ENCODE measurements at regions not wholly inside any gene's neighbourhood (a gene's known extent, or its start where the extent isn't known, plus 50 kb on each side); places are given as distances from the start of the nearest gene placed in this dataset.
"Not testable (repeated sequence)": the region's sequence is repeated elsewhere in the genome, so short reads cannot be mapped to it uniquely, and the experiment has no call there.

- DNase-seq: no peak
- no peaks in the 10 kb centered on the region for H3K36me3 ChIP-seq
- H3K9me3 ChIP-seq: peaks cover 8% of the 10 kb centered on the region; the same call in 1 of the 2 replicates
- H3K4me3 ChIP-seq: no peak overlapping the region
- H3K27me3 ChIP-seq: no peaks in the 10 kb centered on the region
Observed at GRCh38 chr5:10886497-10886896, 125.5 kb upstream of the DAP start.

GRCh38 chr5:10885026-10885425, 124.0 kb upstream of the DAP start:
- Histone ChIP-seq H3K9me3 (0 out of 2 replicates have a peak, but pooled peaks cover 2% of the 10 kb centered on the region), H3K36me3 (no peaks in the 10 kb centered on the region), H3K4me3 (no peak overlapping the region), H3K27me3 (peaks cover 4% of the 10 kb centered on the region; the same call in 1 of the 2 replicates)
- DNase-seq: peak; percentile 5

GRCh38 chr5:10883945-10884344, 122.9 kb upstream of the DAP start:
- H3K9me3 ChIP-seq, H3K36me3 ChIP-seq, DNase-seq, H3K27me3 ChIP-seq, H3K4me3 ChIP-seq: not testable (repeated sequence)

- H3K36me3 ChIP-seq: no peaks in the 10 kb centered on the region
- H3K27me3 ChIP-seq: peaks cover 5% of the 10 kb centered on the region; the same call in 1 of the 2 replicates
- DNase-seq: no peak
- no peak overlapping the region for H3K4me3 ChIP-seq
- H3K9me3 ChIP-seq: no peaks in the 10 kb centered on the region
Observed at GRCh38 chr5:10880934-10881333, 119.9 kb upstream of the DAP start.

- not testable (repeated sequence) for H3K36me3 ChIP-seq, DNase-seq, H3K4me3 ChIP-seq, H3K27me3 ChIP-seq, H3K9me3 ChIP-seq
Observed at GRCh38 chr5:10876996-10877395, 116.0 kb upstream of the DAP start.

GRCh38 chr5:10876006-10876744, 115.1 kb upstream of the DAP start:
- H3K9me3 ChIP-seq: no peaks in the 10 kb centered on the region
- no peak overlapping the region for H3K4me3 ChIP-seq
- H3K27me3 ChIP-seq: peaks cover 5% of the 10 kb centered on the region; the same call in 1 of the 2 replicates
- H3K36me3 ChIP-seq: no peaks in the 10 kb centered on the region
- no peak for DNase-seq

- H3K9me3 ChIP-seq: no peaks in the 10 kb centered on the region
- no peak for DNase-seq
- H3K36me3 ChIP-seq: no peaks in the 10 kb centered on the region
- H3K4me3 ChIP-seq: no peak overlapping the region
- peaks cover 4% of the 10 kb centered on the region; the same call in 1 of the 2 replicates for H3K27me3 ChIP-seq
Observed at GRCh38 chr5:10875201-10875768, 114.3 kb upstream of the DAP start.

- no peaks in the 10 kb centered on the region for H3K36me3 ChIP-seq
- H3K9me3 ChIP-seq: no peaks in the 10 kb centered on the region
- no peak overlapping the region for H3K4me3 ChIP-seq
- H3K27me3 ChIP-seq: peaks cover 2% of the 10 kb centered on the region; the same call in 1 of the 2 replicates
- no peak for DNase-seq
Observed at GRCh38 chr5:10874541-10874940, 113.5 kb upstream of the DAP start.

GRCh38 chr5:10870791-10871190, 109.8 kb upstream of the DAP start:
- Histone ChIP-seq H3K36me3 (no peaks in the 10 kb centered on the region), H3K27me3 (peaks cover 3% of the 10 kb centered on the region; the same call in 1 of the 2 replicates), H3K9me3 (no peaks in the 10 kb centered on the region), H3K4me3 (no peak overlapping the region)
- no peak for DNase-seq

GRCh38 chr5:10868956-10869355, 107.9 kb upstream of the DAP start:
- no peak for DNase-seq
- H3K36me3 ChIP-seq: no peaks in the 10 kb centered on the region
- no peak overlapping the region for H3K4me3 ChIP-seq
- no peaks in the 10 kb centered on the region for H3K9me3 ChIP-seq
- H3K27me3 ChIP-seq: peaks cover 3% of the 10 kb centered on the region; the same call in 1 of the 2 replicates

- no peak for DNase-seq
- peaks cover 3% of the 10 kb centered on the region; the same call in 1 of the 2 replicates for H3K27me3 ChIP-seq
- no peaks in the 10 kb centered on the region for H3K9me3 ChIP-seq
- no peaks in the 10 kb centered on the region for H3K36me3 ChIP-seq
- H3K4me3 ChIP-seq: no peak overlapping the region
Observed at GRCh38 chr5:10867389-10868303, 106.6 kb upstream of the DAP start.

- peaks cover 3% of the 10 kb centered on the region; the same call in 1 of the 2 replicates for H3K27me3 ChIP-seq
- H3K9me3 ChIP-seq: no peaks in the 10 kb centered on the region
- no peak overlapping the region for H3K4me3 ChIP-seq
- no peaks in the 10 kb centered on the region for H3K36me3 ChIP-seq
- no peak for DNase-seq
Observed at GRCh38 chr5:10866913-10867312, 105.9 kb upstream of the DAP start.

- Histone ChIP-seq H3K36me3 (no peaks in the 10 kb centered on the region), H3K9me3 (peaks cover 3% of the 10 kb centered on the region; the same call in 1 of the 2 replicates), H3K4me3 (no peak overlapping the region), H3K27me3 (no peaks in the 10 kb centered on the region; the same call in 1 of the 2 replicates)
- peak; percentile 53 for DNase-seq
Observed at GRCh38 chr5:10863763-10864383, 102.8 kb upstream of the DAP start.

- Histone ChIP-seq H3K4me3 (no peak overlapping the region), H3K27me3 (no peaks in the 10 kb centered on the region), H3K36me3 (no peaks in the 10 kb centered on the region), H3K9me3 (peaks cover 3% of the 10 kb centered on the region; the same call in 1 of the 2 replicates)
- no peak for DNase-seq
Observed at GRCh38 chr5:10862085-10862484, 101.1 kb upstream of the DAP start.

- no peaks in the 10 kb centered on the region for H3K36me3 ChIP-seq
- peaks cover 3% of the 10 kb centered on the region; the same call in 1 of the 2 replicates for H3K9me3 ChIP-seq
- no peaks in the 10 kb centered on the region for H3K27me3 ChIP-seq
- H3K4me3 ChIP-seq: no peak overlapping the region
- DNase-seq: no peak
Observed at GRCh38 chr5:10861423-10861790, 100.4 kb upstream of the DAP start.

- Histone ChIP-seq H3K27me3 (no peaks in the 10 kb centered on the region), H3K36me3 (no peaks in the 10 kb centered on the region), H3K9me3 (peaks cover 3% of the 10 kb centered on the region; the same call in 1 of the 2 replicates), H3K4me3 (no peak overlapping the region)
- no peak for DNase-seq
Observed at GRCh38 chr5:10860645-10861422, 99.8 kb upstream of the DAP start.

All from MG63 (cell line).